MM.1S (cell line): ENCODE measurements at regions not wholly inside any gene's neighbourhood (a gene's known extent, or its start where the extent isn't known, plus 50 kb on each side); places are given as distances from the start of the nearest gene placed in this dataset.

Experiments
- CTCF ChIP-seq: fragments of 300-600 bp; sonication (generic); IDR thresholded peaks from 2 replicates; pipeline ENCODE4 v1.5.1; 2016; ENCODE audit warnings: antibody characterized with exemption, low read length, mixed read lengths
- EZH2 ChIP-seq: fragments of 300-600 bp; sonication (generic); optimal IDR thresholded peaks from 2 replicates; pipeline ENCODE3; 2017; ENCODE audit warnings: low read depth, mild to moderate bottlenecking, antibody characterized with exemption, low read length, mixed read lengths
- EZH2phosphoT487 ChIP-seq: fragments of 300-600 bp; sonication (generic); IDR thresholded peaks from 2 replicates; pipeline ENCODE4 v1.6.1; 2018; ENCODE audit warnings: antibody characterized with exemption, low read length

DNA sequence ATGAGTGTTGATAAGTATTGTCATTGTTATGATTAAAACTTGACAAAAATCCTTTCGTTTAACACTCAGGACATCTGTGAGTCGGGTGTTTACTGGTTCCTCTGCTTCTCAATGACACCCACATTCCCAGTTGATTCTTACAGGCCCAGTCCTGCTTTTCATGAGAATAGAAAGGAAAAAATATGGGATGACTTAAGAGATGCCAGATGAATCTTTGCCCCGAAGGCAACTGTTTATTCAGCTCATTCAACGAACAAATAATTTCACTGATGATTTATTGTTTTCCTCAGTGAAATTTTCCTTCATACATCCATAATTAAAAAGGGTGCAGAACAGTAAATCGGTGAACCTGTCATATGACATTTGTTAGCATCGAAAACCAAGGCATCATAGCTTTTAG is 452.4 kb upstream of the WWC1 start:
- TF ChIP-seq EZH2 (no peak), CTCF (no peak), EZH2phosphoT487 (no peak)
